Upper lobe of right lung (tissue), 1 donor: ENCODE measurements at regions not wholly inside any gene's neighbourhood (a gene's known extent, or its start where the extent isn't known, plus 50 kb on each side); places are given as distances from the start of the nearest gene placed in this dataset.

Experiments used
- ATAC-seq: fragments of 200-7000 bp; cut with Tn5 transposase; one replicate; pipeline ENCODE4 v1.9.1; 2020; ENCODE audit warnings: mild to moderate bottlenecking, moderate library complexity
- DNase-seq: peaks from one replicate; pipeline ENCODE4 v3.0.0-alpha.2; 2020
- H3K27ac ChIP-seq: fragments of 200-600 bp; one replicate; pipeline ENCODE4 v1.8.0; 2022
- H3K27me3 ChIP-seq: fragments of 200-600 bp; one replicate; pipeline ENCODE4 v1.8.0; 2022; ENCODE audit warnings: mild to moderate bottlenecking
- H3K36me3 ChIP-seq: fragments of 200-600 bp; one replicate; pipeline ENCODE4 v1.8.0; 2022
- H3K4me1 ChIP-seq: fragments of 200-600 bp; one replicate; pipeline ENCODE4 v1.8.0; 2022
- H3K4me3 ChIP-seq: fragments of 200-600 bp; one replicate; pipeline ENCODE4 v1.8.0; 2022; ENCODE audit warnings: mild to moderate bottlenecking
- H3K9me3 ChIP-seq: fragments of 200-600 bp; one replicate; pipeline ENCODE4 v1.8.0; 2022
- CTCF ChIP-seq: fragments of 200-600 bp; IDR thresholded peaks from one replicate; pipeline ENCODE4 v1.8.0; 2022; ENCODE audit warnings: antibody characterized with exemption
- intact Hi-C: fragments of 100-400 bp; cut with DNase I; formaldehyde crosslinking; loops from one replicate; pipeline ENCODE4 v1.11.0; 2022
- donor health status: DM: no; HTN: yes; CAD: no; lungs with severe emphysema.

GRCh38 chr2:236671896-236672562 is 102.4 kb downstream of the ACKR3 start:
- ATAC-seq (no peak), DNase-seq (no peak)
- H3K27me3 ChIP-seq: no peaks in the 10 kb centered on the region
- H3K4me1 ChIP-seq: no peaks in the 10 kb centered on the region
- H3K27ac ChIP-seq: no peak overlapping the region
- H3K9me3 ChIP-seq: no peaks in the 10 kb centered on the region
- intact Hi-C loops: no loop called here
- H3K36me3 ChIP-seq: no peaks in the 10 kb centered on the region
- no peak overlapping the region for H3K4me3 ChIP-seq
- TF ChIP-seq CTCF: no peak

DNA sequence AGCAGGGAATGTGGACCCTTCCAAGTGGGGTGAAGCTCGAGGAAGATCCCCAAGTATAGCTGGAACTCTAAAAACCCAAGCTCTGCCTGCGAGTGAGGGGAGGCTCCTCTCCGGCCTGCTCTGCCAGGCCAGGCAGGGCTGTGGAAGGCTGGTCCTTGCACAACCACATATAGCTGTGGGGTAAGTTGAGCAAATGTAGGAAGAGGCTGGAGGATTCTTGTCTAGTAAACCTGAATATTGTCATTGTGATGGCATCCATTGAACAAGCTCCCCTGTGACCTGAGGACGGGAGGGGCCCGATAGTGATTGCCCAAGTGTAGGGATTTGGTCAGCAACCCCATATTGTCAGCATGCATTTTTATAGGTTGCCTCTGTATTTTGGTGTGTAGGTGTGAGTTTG is 103.0 kb downstream of the ACKR3 start:
- Histone ChIP-seq H3K36me3 (no peaks in the 10 kb centered on the region), H3K27ac (no peak overlapping the region), H3K27me3 (no peaks in the 10 kb centered on the region), H3K4me3 (no peak overlapping the region), H3K4me1 (no peaks in the 10 kb centered on the region), H3K9me3 (no peaks in the 10 kb centered on the region)
- TF ChIP-seq CTCF: no peak
- intact Hi-C loops: no loop called here
- ATAC-seq: no peak
- no peak for DNase-seq

GRCh38 chr2:236673126-236673822 is 103.6 kb downstream of the ACKR3 start:
- Histone ChIP-seq H3K9me3 (no peaks in the 10 kb centered on the region), H3K4me3 (no peak overlapping the region), H3K27me3 (no peaks in the 10 kb centered on the region), H3K4me1 (no peaks in the 10 kb centered on the region), H3K36me3 (no peaks in the 10 kb centered on the region), H3K27ac (no peak overlapping the region)
- intact Hi-C loops: no loop called here
- TF ChIP-seq CTCF: no peak
- DNase-seq (no peak), ATAC-seq (no peak)

DNA sequence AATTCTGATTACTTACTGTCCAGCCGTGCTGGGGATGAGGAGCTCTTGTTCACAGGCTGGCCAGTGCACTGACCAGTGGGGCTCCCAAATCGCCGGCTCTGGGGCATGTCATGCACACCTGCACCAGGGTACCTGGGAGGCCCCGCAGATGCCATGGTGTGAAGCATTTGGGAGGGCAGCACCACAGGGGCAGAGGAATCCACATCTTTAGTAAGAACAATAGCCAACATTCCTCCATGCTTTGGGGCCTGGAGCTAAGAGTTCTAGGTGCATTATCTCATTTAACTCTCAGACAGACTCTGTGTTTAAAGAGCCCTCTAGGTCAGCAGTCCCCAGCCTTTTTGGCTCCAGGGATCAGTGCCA is 104.2 kb downstream of the ACKR3 start:
- no peak for TF ChIP-seq CTCF
- no peaks in the 10 kb centered on the region for H3K4me1 ChIP-seq
- intact Hi-C loops: no loop called here
- H3K4me3 ChIP-seq: no peak overlapping the region
- H3K9me3 ChIP-seq: no peaks in the 10 kb centered on the region
- no peak for ATAC-seq
- H3K36me3 ChIP-seq: no peaks in the 10 kb centered on the region
- DNase-seq: no peak
- H3K27ac ChIP-seq: no peak overlapping the region
- H3K27me3 ChIP-seq: no peaks in the 10 kb centered on the region

DNA sequence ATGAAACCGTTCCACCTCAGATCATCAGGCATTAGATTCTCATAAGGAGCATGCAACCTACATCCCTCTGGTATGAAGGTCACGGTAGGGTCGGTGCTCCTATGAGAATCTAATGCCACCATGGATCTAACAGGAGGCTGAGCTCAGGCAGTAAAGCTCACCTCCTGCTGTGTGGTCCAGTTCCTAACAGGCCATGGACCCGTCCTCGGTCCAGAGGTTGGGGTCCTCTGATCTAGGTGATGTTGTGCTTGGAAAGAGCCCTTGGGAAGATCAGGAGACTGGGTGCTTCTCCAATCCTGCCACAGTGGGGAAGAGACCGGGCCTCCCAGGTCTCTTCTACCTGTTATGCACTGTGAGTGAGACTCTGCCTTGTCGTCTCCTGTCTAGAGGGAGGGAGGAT is 104.6 kb downstream of the ACKR3 start:
- Histone ChIP-seq H3K27ac (no peak overlapping the region), H3K4me3 (no peak overlapping the region), H3K36me3 (no peaks in the 10 kb centered on the region), H3K4me1 (no peaks in the 10 kb centered on the region), H3K9me3 (no peaks in the 10 kb centered on the region), H3K27me3 (no peaks in the 10 kb centered on the region)
- ATAC-seq (no peak), DNase-seq (no peak)
- intact Hi-C loops: no loop called here
- TF ChIP-seq CTCF: no peak
